HG03039 (cell line): ENCODE measurements at regions not wholly inside any gene's neighbourhood (a gene's known extent, or its start where the extent isn't known, plus 50 kb on each side); places are given as distances from the start of the nearest gene placed in this dataset.

Experiments
- ATAC-seq: cut with Tn5 transposase; IDR thresholded peaks from one replicate; pipeline ENCODE4 v1.9.1; 2021; ENCODE audit warnings: mild to moderate bottlenecking, moderate library complexity; ENCODE audit not compliant: unreplicated experiment

DNA sequence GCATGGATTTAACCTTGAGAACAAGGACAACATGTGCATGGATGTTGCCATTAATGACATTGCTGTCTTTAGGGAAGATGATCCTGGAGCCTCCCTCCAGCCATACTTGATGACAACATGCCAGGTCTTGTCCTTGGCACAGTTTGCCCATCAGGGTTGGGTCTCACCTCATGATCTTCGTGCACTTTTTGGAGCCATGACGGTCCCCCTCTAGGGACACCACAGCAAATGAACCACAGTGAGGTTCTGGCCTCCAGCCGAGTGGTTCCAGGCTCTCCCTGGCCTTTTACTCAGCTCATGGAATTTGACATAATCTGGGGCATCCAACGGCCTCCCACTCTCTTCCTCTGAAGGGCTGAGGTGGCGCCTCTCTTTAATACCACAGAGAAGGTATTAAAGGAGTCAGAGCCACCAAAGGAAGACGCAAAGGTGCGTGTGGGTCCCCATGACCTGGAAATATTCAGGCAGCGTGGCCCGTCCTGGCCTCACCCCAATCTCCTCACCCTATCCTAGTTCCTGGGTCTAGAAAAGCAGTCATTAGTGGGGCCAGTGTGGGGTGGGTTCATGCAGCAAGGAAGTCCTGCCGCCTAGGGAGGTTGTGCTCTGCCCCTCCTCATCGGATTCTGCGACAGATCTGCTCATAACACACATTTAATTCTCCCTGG, 184.8 kb downstream of the CXCL12 start:
- no peak for ATAC-seq

DNA sequence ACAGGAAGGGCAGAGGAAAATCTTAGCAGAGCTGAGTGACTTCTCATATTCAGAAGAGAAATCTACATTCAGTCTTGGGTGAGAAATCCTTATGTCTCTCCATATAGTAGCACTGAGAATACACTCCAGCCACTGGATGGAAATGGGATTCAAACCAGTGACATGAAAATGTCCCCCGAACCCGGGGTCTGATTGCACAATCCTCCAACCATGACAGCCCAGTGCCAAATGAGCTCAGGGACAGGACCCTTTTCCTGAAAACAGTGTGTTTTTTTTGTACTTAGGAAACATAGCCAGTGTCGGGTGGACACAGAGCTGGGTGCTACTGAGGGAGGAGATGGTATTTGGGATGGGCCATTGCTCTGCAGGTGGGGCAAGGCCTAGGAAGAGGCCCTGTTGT, 185.6 kb downstream of the CXCL12 start:
- no peak for ATAC-seq

DNA sequence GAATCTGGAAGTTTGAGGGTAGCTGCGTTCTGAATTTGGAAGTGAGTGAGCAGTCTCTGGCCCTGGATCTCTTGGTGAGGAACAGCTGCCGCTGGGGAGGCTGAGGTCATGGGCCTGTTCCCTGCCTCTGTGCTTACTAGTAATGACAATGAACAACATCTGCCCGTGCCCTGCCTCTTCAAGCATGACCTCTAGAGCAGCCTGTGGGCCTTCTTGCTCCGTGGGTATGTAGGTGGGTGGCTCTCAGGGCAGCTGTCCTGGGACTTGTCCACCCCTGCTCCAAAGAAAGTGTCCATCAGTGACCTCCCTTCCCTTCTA, 186.2 kb downstream of the CXCL12 start:
- no peak for ATAC-seq

DNA sequence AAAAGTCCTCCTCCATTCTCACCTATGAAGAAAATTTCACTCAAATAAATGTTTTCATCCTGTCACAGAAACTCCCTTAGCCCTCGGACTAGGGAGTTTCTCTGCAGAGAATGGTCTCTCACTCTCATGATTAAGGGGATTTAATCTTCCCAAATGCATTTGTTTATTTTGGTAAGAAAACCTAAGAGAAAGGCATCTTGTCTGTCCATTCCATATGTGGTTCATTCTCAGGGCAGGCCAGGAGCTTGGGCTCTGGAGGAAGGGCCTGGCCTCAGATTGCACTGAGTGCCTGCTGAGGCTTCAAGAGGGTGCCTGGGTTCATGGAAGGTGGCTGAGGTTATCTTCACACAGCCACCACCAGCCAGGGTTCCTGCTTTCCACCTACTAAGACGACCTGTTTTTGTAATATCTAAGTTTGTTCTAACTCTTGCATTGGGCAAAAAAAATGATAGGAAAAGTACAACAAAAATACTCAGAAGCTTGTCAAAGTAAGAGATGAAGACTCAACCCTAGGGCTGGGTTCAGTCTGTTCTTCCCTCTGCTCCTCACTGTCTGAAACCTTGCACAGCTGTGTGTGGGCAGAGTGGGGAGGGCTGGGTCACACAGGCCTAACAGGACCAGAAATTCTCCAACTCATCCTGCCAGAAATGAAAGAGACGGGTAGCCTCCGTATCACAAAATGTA, 186.7 kb downstream of the CXCL12 start:
- ATAC-seq, result no peak

DNA sequence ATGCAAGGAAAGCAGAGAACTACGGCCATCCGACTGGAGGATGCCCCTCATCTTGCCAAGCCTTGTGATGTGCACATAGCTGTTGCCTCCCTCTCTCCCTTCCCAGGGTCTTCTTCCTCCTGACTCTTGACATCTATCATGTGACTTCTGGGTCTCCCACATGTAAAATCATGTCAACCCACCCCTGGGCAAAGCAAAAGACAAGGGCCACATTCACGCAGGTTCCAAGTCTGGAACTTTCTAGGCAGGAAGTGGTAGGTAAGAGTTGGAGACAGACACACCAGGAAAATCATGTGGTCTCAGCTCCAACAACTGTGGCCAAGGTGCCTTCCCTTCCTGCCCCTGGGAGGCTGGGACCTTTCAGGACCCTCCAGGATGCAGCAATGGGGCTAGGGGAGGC, 187.3 kb downstream of the CXCL12 start:
- ATAC-seq, result no peak

DNA sequence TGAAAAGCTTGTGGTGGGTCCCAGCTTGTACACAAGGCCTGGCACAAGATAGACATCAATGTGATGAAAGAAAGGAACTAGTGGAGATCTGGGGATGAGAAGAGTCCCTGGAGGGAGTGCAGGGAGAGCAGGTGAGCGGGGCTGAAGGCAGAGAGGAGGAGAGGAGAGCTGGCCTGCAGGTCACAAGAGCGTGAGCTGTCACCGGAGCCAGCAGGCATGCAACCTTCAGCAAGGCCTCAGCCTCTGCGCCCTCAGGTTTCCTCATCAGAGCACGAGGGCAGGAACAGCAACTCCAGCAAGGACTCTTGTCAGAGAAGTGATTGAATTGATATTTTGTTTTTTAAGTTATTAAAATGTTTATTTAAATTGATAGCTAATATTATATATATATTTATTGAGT, 188.6 kb downstream of the CXCL12 start:
- ATAC-seq, result no peak

DNA sequence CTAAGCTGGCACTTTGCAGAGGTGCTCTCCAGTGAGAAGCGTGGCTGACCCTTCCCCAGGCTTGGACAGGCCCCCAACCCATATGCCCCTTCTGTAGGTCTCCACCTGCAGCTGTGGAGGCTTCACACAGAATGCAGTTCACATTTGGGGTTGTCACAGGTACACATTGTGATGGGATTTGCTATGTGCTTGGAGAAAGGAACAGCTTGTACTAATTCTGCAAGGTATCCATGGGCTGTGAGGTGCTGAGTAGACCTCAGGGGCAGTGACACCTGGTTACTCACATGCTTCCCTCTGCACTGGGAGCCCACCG, 188.9 kb downstream of the CXCL12 start:
- ATAC-seq, result no peak

DNA sequence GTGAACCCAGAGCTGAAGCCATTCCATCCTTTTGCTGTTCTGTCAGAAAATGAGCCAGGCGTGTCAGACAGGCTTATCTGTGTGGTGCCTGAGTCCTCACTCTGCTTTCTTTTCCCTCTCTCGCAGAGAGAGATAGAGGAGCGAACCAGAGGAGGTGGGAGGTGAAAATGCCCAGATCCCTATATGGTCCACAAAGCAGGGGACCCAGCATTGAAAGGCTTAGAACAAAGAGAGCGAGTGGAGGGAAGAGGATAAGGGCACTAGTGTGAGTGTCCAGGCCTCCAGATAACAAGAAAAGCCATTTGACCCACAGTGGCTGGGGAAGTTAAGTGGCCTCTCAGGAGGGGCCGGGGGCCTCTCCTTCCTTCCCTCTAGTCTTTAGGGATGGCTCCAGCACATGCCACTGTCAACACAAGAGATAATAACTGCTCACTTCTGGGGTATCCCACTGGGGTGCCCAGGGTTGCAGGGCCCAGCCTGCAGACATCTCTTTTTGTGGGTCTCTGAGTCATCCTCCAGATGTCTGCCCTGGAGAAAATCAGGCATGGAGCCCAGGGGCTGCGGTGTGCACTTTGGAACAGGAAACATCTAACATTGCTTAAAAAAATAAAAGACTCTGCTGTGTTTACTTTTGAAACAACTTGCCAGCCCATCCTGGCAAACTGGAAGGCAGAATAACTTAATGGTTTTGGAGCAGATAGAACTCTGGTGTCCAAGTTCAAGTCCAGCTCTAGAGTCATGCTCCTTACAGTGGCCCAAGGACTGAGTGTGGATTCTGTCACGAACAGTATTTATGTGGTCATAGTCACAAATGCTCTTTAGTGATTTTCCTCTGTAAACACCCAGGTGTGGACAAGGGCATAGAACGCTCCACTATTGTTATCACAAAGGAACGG, 189.5 kb downstream of the CXCL12 start:
- ATAC-seq, result no peak

DNA sequence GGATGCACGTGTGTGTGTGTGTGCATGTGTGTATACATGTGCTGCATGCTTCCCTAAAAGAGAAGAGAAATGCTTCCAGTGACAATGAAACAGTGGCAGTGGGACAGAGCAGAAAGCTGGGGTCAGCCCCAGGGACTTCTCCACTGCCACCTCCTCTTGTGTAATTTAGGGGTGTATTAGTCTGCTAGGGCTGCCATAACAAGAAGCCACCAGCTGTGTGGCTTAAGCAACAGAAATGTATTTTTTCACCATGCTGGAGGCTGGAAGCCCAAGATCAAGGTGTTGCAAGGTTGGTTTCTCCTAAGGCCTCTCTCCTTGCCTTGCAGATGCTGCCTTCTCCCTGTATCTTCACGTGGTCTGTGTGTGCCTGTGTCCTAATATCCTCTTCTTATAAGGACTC, 190.5 kb downstream of the CXCL12 start:
- no peak for ATAC-seq

DNA sequence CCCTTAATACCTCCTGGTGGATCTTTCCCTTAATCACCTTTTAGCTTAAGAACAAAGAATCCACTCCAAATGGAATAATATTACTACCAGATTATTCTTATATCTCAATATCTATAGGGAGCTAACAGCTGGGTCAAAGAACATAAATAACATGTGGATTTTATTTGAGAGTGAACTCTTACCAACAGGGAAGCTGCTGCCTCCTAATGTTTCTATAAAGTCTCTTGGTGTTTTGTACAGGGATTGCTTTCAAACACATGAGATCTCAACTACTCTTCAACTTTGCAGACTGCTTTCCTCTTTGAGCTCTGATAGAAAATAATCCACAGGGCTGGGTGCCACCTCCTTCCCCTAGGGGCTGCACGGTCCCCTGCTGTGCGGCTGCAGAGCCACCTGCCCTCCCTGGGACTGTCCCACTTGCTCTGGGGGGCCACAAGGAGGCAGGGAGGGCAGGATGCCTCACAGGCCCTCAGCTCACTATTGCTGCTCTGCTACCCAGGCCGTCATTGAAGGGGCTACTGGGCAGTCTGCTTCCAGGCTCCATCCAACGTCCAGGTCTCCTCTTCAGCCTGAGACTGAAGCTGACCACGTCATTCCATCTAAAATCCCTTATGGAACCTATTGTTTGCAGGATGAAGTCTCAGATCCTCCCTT, 191.2 kb downstream of the CXCL12 start:
- no peak for ATAC-seq

DNA sequence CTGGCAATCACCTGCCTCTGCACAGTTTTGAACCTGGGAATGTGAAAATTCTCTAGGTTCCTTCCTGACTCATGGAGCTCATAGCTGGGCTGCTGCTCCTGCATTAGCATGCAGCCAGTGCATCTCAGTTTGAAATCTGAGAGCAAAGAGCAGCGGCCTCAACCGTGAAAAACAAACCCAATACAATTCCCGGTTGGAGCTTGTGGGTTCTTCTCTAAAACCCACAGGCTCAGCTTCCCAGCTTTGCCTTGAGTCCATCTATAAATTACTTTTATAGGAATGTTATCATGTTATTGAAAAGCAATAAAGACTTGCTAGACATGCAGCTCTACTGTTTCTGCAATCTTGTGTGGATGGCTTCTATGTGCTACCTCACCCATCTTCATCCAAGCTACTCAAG, 191.7 kb downstream of the CXCL12 start:
- ATAC-seq, result no peak

DNA sequence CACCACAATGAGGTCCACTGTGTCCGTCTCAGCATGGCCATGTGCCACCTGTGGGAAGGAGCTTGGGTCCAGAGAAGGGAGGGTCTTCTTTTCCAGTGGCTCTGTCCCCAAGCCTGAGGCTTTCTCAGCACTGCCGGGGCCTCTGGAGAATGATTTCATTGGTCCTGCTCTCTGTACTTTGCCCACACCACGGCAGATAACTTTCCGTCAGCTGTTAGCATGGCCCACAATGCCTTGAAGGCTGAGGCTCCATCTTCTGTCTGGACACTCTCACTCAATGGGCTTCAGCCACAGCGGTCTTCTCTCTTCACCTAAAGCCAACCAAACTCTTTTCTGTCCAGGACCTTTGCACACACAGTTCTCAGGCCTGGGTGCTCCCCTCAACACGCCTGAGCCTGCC, 192.5 kb downstream of the CXCL12 start:
- no peak for ATAC-seq

DNA sequence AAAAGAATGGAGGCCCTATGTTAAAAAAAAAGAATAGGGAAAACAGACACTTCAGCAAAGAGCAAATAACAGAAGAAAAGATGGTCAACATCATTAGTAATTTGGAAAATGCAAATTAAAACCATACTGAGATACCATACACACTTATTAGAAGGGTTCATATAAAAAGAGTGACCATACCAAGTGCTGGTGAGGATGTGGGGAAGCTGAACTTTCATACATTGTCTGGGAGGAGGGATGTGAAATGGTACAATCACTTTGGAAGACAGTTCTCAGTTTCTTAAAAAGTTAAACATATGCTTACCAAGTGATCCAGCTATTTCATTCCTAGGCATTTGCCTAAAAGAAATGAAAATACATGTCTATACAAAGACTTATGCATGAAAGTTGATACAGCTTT, 194.4 kb downstream of the CXCL12 start:
- ATAC-seq, result no peak

DNA sequence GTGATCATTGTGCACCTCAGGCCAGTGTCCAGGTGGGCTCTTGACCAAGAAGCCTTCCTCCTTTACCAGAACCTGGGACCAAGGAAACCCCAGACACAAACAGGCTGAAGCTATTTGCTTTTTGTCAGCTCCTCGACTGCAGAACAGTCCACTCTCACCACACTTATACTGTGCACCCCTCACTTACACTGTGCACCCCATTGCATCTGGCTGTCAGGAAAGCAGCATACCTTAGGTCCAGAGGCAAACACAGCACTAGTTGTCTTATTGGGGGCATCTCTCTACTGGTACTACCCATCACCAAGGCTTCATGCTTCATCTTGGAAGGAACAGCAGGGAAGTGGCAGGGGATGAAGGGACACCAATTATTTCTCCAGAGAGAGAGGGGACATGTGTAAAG, 198.1 kb downstream of the CXCL12 start:
- no peak for ATAC-seq

DNA sequence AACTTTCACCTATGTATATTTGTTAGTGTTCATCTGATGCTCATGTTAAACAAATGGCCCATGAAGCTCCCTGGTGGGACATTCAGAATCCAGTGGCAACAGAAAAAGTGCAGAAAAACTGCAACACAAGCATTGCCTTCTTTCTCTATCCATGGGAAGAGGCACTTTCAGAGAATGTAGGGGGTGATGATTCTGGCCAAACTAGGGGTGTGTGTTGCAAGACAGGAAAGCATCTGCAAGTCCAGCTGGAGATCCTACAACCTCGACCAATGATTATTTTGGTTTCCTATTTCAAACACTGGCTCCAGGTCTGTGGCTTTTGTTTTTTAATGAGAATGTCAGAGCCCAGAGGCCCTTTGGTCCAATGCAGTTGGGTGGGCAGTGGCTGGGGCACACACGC, 198.7 kb downstream of the CXCL12 start:
- no peak for ATAC-seq

DNA sequence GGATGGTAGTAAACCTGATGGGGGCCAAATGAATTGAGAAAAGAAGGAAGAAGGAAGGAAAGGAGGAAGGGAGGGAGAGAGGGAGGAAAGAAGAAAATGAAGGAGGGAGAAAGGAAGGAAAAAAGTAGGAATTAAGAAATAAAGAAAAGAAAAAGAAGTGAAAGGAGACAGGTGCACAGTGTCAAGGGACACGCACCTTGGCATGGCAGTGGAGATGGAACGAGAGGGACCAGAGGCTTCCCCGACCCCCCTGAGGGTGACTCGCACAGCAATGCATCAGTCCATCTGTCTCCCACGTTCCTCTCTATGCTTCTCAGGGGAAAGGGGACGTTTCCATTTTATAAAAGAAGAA, 199.6 kb downstream of the CXCL12 start:
- ATAC-seq, result no peak

DNA sequence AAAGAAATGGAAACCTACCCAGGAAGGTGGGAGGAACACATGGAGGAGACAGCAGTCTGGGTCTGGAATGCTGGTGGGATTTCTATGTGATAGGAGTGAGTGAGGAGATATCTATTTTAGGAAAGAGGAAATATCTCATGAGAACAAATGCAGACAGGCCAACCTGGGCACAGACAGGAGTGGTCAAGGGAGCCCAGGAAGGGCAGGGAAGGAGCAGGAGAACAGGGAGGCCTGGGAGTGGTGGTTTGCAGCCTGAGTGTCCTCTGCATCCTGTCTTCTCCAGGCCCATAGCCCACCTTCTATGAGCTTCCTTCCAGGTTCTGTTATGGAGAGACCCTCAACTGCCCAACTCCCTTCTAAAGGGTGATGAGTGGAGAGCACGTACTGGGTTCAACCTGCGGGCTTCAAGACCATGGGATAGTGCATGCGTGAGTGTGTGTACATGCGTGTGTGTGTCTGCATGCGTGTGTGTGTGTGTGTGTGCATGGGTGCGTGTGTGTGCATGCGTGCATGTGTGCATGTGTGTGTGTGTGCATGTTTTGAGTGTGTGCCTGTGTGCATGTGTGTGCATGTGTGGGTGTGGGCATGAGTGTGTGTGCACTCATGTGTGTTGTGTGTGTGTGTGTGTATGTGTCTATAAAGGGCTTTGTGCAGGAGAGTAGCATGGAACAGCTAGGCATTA, 200.1 kb downstream of the CXCL12 start:
- no peak for ATAC-seq

DNA sequence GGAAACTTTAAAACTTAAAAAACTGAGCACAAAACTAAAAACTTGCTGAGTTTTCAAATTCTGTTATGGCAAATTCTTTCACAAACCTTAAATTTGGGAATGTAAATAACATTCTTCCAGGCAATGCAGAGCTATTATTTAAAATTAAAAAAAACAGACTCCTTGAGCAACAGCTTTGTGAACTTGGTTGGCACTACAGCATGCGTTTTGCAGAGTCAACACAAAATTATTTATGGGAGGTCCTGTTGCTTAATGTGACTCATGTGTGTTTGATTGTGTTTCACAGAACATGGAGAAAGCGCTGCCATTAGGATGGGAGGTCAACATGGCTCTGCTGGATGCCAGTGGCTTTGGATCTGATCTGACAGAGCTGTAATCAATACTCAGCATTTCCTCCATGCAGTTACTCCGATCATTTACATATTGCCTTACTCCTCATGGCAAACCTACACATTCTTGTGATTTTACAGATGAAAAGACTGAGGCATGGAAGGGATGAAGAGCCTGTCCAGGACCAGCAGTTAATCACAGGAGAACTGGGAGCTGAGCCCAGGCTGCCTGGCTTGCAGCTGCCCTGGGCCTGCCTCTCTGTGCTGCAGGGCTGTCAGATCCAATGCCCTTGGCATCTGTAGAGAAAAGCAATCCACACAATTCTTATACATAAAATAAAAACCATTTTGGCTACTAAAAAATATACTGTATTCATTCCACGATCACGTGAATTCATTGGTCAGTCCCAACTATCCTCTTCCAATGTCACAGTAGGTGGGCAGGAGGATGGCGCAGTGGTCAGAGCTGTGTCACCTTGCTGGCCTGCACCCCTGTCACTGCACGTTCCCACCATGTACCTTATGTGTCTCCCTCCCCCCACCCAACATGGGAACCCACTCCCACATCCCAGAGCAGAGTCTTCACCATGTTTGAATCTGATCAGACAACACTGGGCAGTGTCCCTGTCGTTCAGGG, 200.9 kb downstream of the CXCL12 start:
- ATAC-seq, result no peak

DNA sequence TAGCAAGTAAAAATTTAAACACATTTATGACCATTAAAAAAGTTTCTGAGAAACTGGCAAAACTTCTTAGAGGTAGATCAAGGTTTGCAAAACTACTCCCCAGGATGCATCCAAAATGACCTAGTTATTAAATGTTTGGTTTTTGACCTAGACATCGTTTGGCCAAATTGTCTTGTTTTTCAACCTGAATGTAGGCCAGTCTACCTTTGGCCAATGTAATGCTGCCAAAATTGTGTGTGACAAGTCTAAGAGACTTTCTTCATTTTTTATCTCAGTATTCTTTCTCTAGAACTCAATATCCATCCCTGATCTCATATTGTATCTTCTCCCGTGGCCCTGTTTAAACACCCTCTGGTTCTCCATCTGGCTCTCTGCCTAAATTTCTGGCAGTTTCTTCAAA, 202.0 kb downstream of the CXCL12 start:
- no peak for ATAC-seq
